ENCODE measurements at regions not wholly inside any gene's neighbourhood (a gene's known extent, or its start where the extent isn't known, plus 50 kb on each side); places are given as distances from the start of the nearest gene placed in this dataset.

- no peak overlapping the region for H2BK5ac ChIP-seq (ENCODE audit: low read depth, low read length, poor library complexity, severe bottlenecking)
- H3K9me1 ChIP-seq (ENCODE audit: insufficient read depth, low read length), result no peaks in the 10 kb centered on the region
- H3K9me3 ChIP-seq (ENCODE audit: control insufficient read depth, insufficient read depth, low read length), result peaks cover 39% of the 10 kb centered on the region
- TF ChIP-seq FOS (IDR thresholded peaks at IDR 0.05; ENCODE audit: low read depth, low read length), result no peak
- no peak overlapping the region for H3K9ac ChIP-seq (ENCODE audit: low read depth, low read length)
- no peak overlapping the region for H2AK9ac ChIP-seq (replicated peaks; ENCODE audit: low read depth, low read length, poor library complexity)
- WGBS, 2 experiments (ENCODE audit: extremely low coverage in 2 of 2, insufficient read length in 1 of 2), result 0% methylated on average over 1 of the region's 4 CpGs; no CpG with 5 or more reads in 1 of the 2 experiments
- DNase-seq (no peak), ATAC-seq (ENCODE audit: low read depth) (no peak)
- H3K27me3 ChIP-seq (ENCODE audit: control insufficient read depth, insufficient read depth, low read length), result no peaks in the 10 kb centered on the region
- H2AK5ac ChIP-seq (ENCODE audit: low read depth, low read length), result no peak overlapping the region
- ChIA-PET CTCF (no interaction called here), POLR2A (ENCODE audit: unreplicated experiment) (no interaction called here)
- H2BK20ac ChIP-seq (ENCODE audit: low read depth, low read length), result no peak overlapping the region
- no peak overlapping the region for H4K8ac ChIP-seq (ENCODE audit: low read depth in 2 of 2, low read length in 2 of 2)
- no peak overlapping the region for H2AFZ ChIP-seq (replicated peaks; ENCODE audit: low read length, poor library complexity)
- no peak overlapping the region for H3K4me2 ChIP-seq (ENCODE audit: low read depth, low read length)
- no peak overlapping the region for H3K4ac ChIP-seq (ENCODE audit: low read depth, low read length)
- BruUV-seq (replicated peaks), result no TSS peak
- H3K79me1 ChIP-seq (ENCODE audit: low read depth in 1 of 2, low read length in 2 of 2), result no peaks in the 10 kb centered on the region
- no peak overlapping the region for H3K56ac ChIP-seq (ENCODE audit: extremely low read depth, insufficient read depth, low read length)
- H3K14ac ChIP-seq (replicated peaks; ENCODE audit: low read depth, low read length), result no peak overlapping the region
- intact Hi-C loops (cut with micrococcal nuclease) (no loop called here), dilution Hi-C loops (cut with HindIII; ENCODE audit: low sequenced_read_pairs, unreplicated experiment) (no loop called here), in situ Hi-C loops (cut with MboI; ENCODE audit: low sequenced_read_pairs) (no loop called here)
- no peak overlapping the region for H2BK15ac ChIP-seq (ENCODE audit: low read depth, low read length)
- H4K5ac ChIP-seq (ENCODE audit: low read depth, low read length), result no peak overlapping the region
- no peak overlapping the region for H3K23ac ChIP-seq (ENCODE audit: low read depth, low read length)
- H3K4me3 ChIP-seq (ENCODE audit: insufficient read depth, low read depth, low read length), result no peak overlapping the region
- H3K36me3 ChIP-seq (ENCODE audit: control insufficient read depth, insufficient read depth, low read length), result no peaks in the 10 kb centered on the region
- H4K91ac ChIP-seq (ENCODE audit: insufficient read depth, low read depth, low read length), result no peak overlapping the region
- no peak overlapping the region for H3K18ac ChIP-seq (ENCODE audit: low read depth, low read length)
- no peaks in the 10 kb centered on the region for H4K20me1 ChIP-seq (ENCODE audit: insufficient read depth, low read length)
- H3K4me1 ChIP-seq (ENCODE audit: control insufficient read depth, insufficient read depth, low read length), result no peaks in the 10 kb centered on the region
- H3K27ac ChIP-seq (ENCODE audit: insufficient read depth, low read length), result no peak overlapping the region
- H2BK120ac ChIP-seq (ENCODE audit: low read depth, low read length), result no peak overlapping the region
Observed at GRCh38 chr14:97536421-97536820, 739.2 kb downstream of the VRK1 start.

Data from IMR-90 (cell line).